ENCODE measurements at regions not wholly inside any gene's neighbourhood (a gene's known extent, or its start where the extent isn't known, plus 50 kb on each side); places are given as distances from the start of the nearest gene placed in this dataset.

- H3K27me3 ChIP-seq (replicated peaks; ENCODE audit: insufficient read depth, low read depth, low read length, poor library complexity), result peaks cover 10% of the 10 kb centered on the region
- BruUV-seq (replicated peaks), result no TSS peak
- intact Hi-C loops (cut with micrococcal nuclease; ENCODE audit: unreplicated experiment), result no loop called here
- DNase-seq (ENCODE audit: low spot score), result no peak
- no peaks in the 10 kb centered on the region for H3K9me3 ChIP-seq (ENCODE audit: low read depth, low read length, poor library complexity, severe bottlenecking)
- H3K4me3 ChIP-seq (ENCODE audit: low read depth, low read length, poor library complexity, severe bottlenecking), result no peak overlapping the region
- H3K27ac ChIP-seq (ENCODE audit: low read depth, low read length, poor library complexity, severe bottlenecking), result no peak overlapping the region
- ChIA-PET CTCF (no interaction called here), POLR2A (ENCODE audit: low non-redundant PET) (no interaction called here)
- TF ChIP-seq EZH2 (IDR thresholded peaks at IDR 0.05; ENCODE audit: borderline replicate concordance, low read depth, low read length, poor library complexity, severe bottlenecking) (no peak), CTCF (conservative IDR thresholded peaks at IDR 0.05; ENCODE audit: low read depth, low read length) (no peak)
- H3K36me3 ChIP-seq (ENCODE audit: insufficient read depth, low read length, poor library complexity, severe bottlenecking), result no peaks in the 10 kb centered on the region
- no peaks in the 10 kb centered on the region for H3K4me1 ChIP-seq (ENCODE audit: insufficient read depth, low read length, poor library complexity, severe bottlenecking)
Measured at GRCh38 chr6:12436683-12437082, 146.5 kb downstream of the EDN1 start.

- intact Hi-C loops (cut with micrococcal nuclease; ENCODE audit: unreplicated experiment), result no loop called here
- ChIA-PET CTCF (no interaction called here), POLR2A (ENCODE audit: low non-redundant PET) (no interaction called here)
- no peak for DNase-seq (ENCODE audit: low spot score)
- Histone ChIP-seq H3K27me3 (replicated peaks; ENCODE audit: insufficient read depth, low read depth, low read length, poor library complexity) (peaks cover 10% of the 10 kb centered on the region), H3K4me3 (ENCODE audit: low read depth, low read length, poor library complexity, severe bottlenecking) (no peak overlapping the region), H3K4me1 (ENCODE audit: insufficient read depth, low read length, poor library complexity, severe bottlenecking) (no peaks in the 10 kb centered on the region), H3K27ac (ENCODE audit: low read depth, low read length, poor library complexity, severe bottlenecking) (no peak overlapping the region), H3K36me3 (ENCODE audit: insufficient read depth, low read length, poor library complexity, severe bottlenecking) (no peaks in the 10 kb centered on the region), H3K9me3 (ENCODE audit: low read depth, low read length, poor library complexity, severe bottlenecking) (no peaks in the 10 kb centered on the region)
- no TSS peak for BruUV-seq (replicated peaks)
- TF ChIP-seq EZH2 (IDR thresholded peaks at IDR 0.05; ENCODE audit: borderline replicate concordance, low read depth, low read length, poor library complexity, severe bottlenecking) (no peak), CTCF (conservative IDR thresholded peaks at IDR 0.05; ENCODE audit: low read depth, low read length) (no peak)
Measured at GRCh38 chr6:12439296-12439695, 149.1 kb downstream of the EDN1 start.

GRCh38 chr6:12440981-12441380 lies 150.8 kb downstream of the EDN1 start:
- no peak overlapping the region for H3K4me3 ChIP-seq (ENCODE audit: low read depth, low read length, poor library complexity, severe bottlenecking)
- H3K9me3 ChIP-seq (ENCODE audit: low read depth, low read length, poor library complexity, severe bottlenecking), result no peaks in the 10 kb centered on the region
- peak; percentile 17 for DNase-seq (ENCODE audit: low spot score)
- no peak overlapping the region for H3K27ac ChIP-seq (ENCODE audit: low read depth, low read length, poor library complexity, severe bottlenecking)
- ChIA-PET CTCF (no interaction called here), POLR2A (ENCODE audit: low non-redundant PET) (no interaction called here)
- H3K36me3 ChIP-seq (ENCODE audit: insufficient read depth, low read length, poor library complexity, severe bottlenecking), result no peaks in the 10 kb centered on the region
- intact Hi-C loops (cut with micrococcal nuclease; ENCODE audit: unreplicated experiment), result no loop called here
- peaks cover 10% of the 10 kb centered on the region for H3K27me3 ChIP-seq (replicated peaks; ENCODE audit: insufficient read depth, low read depth, low read length, poor library complexity)
- no peaks in the 10 kb centered on the region for H3K4me1 ChIP-seq (ENCODE audit: insufficient read depth, low read length, poor library complexity, severe bottlenecking)
- no peak for TF ChIP-seq EZH2 (IDR thresholded peaks at IDR 0.05; ENCODE audit: borderline replicate concordance, low read depth, low read length, poor library complexity, severe bottlenecking)
- TF ChIP-seq CTCF (conservative IDR thresholded peaks at IDR 0.05; ENCODE audit: low read depth, low read length), result no peak
- BruUV-seq (replicated peaks), result no TSS peak
